HG03108 (cell line): ENCODE measurements at regions not wholly inside any gene's neighbourhood (a gene's known extent, or its start where the extent isn't known, plus 50 kb on each side); places are given as distances from the start of the nearest gene placed in this dataset.

Experiments used
- ATAC-seq: cut with Tn5 transposase; IDR thresholded peaks from one replicate; pipeline ENCODE4 v1.9.1; 2021; ENCODE audit warnings: moderate library complexity; ENCODE audit not compliant: unreplicated experiment

DNA sequence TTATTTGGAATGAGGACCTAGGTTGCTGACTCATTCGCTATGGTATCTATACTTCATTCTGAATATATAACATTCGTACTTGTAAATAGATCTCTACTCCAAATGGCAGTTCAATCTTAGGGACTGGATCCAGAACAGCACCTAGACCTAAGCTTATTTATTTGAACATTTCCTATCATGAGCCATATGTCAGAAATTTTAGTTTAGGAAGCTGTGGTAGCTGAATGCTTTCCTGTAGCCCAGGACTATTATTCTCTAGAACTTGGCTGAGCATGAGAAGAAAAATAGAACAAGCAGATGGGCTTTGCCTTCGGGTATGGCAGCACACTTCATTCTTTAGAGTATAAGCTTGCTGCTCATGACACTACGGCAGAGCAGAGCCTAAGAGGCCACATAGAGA, 1114.4 kb upstream of the B3GALT2 start:
- ATAC-seq, result no peak

DNA sequence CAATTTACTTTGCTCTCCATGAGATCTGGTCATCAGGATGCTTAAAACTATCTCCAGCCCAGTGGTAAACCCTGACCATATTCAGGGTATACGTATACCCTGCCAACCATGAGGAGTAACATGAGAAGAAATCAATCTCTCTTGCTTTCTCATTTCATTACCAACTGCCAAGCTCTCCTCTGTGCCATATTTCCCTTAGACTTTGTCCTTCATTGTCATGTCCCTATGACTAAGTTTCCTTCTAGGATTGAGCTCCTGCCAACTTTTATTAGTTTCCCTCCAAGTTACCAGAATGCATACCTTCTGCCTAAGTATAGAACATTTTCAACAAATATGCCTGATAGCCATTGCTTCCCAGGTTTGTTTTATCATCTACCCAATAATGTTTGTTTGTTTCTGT, 1113.9 kb upstream of the B3GALT2 start:
- no peak for ATAC-seq

DNA sequence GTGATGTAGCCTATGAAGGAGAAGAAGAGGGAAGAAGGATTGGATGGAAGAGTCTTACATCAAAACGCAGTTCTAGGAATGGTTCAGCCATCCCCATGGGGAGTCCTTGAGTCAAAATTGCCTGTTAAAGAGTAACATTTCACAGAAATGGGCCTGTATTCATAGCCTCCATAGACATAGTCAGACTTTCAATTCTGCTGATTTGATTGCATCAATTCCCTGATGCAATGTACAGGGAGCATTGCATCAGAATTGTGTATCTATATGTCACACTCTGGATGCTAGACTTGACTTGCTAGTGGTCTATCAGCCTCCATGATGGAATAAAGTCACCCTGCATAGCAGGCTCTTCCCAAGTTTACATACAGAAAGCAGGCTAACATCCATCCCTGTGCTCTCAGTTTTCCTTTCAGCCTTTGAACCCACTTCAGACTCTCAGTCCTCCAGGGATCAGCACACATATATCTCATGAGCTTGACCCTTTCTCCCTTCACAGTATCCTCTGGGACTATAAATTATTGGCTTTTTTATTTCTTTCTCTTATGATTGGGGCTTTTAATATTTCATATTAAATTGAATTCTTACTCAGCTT, 1111.7 kb upstream of the B3GALT2 start:
- no peak for ATAC-seq

DNA sequence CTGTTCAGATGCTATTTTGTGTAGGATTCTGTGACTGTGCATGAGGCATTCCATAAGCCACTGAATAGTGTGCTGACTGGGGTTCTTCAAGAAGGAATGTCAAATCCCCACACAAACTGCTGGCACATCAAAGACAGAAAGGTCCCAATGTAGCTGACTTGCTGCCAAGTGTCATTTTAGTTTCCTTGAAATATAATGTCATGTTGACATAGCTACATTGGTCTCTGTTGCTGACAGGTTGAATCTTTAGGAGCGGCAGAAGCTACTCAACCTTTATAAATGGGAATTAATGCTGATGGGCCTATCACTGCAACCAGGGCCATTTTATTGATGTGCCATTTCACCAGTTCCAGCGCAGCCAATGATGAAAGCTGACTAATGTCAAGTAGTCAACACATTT, 1110.7 kb upstream of the B3GALT2 start:
- ATAC-seq, result no peak

DNA sequence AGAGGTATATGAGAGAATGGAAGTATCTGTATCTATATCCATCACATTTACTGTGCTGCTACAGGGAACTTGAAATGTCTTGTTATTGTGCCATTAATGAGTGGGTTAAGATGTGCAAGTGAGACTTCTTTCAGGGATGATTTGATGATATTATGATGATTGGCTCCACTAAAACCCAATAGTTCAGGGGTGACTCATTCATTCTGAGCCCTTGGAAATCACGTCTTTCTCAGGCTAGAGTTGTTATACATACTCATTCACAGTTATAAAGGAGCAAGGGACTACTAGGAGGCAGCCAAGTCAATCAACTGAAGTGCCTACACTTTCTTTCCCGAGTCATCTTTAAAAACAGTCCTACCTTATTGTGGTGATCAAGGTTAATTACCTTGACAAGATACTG, 1109.8 kb upstream of the B3GALT2 start:
- no peak for ATAC-seq

DNA sequence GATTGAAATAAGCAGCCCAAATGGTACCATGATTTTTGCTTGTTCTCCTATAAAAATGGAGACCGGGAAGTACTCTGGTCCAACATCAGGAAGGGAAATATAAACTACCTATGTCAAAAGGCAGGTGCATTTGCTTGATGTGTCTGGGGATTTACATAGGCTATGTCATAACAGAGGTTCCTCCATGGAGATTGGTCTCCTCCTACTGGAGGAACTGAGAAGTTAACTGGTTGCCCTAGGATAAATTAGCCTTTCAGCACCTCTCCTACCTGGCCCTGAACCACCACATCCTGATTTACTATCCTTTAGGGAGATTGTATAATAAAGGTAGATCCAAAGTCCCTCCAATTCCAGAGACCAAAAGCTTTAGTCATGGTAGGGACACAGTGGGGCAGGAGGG, 1109.3 kb upstream of the B3GALT2 start:
- no peak for ATAC-seq

DNA sequence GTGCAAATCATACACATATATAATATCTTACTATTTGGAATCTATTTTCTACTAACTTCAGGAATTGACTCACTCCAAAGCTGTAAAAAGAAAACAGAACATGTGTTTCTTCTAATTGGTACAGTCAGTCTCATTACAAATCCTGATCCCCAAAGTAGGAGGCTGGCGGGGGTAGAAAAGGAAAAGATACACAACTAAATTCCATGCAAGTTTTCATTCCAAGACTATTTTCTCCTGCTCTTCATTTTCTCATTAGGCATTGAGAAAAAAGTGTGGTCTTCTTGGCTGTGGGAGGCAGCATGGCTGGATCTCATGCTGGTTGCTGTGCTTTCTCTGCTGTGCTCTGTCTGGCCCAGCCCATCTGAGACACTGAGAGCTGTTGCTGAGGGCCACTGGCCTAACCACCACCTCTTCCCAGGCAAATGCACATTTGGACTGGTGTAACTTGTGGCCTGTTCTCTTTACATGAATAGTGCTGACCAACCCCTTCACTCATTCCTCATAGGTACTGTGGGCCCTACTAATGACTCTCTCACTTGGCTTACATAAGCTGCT, 1107.5 kb upstream of the B3GALT2 start:
- ATAC-seq, result no peak

DNA sequence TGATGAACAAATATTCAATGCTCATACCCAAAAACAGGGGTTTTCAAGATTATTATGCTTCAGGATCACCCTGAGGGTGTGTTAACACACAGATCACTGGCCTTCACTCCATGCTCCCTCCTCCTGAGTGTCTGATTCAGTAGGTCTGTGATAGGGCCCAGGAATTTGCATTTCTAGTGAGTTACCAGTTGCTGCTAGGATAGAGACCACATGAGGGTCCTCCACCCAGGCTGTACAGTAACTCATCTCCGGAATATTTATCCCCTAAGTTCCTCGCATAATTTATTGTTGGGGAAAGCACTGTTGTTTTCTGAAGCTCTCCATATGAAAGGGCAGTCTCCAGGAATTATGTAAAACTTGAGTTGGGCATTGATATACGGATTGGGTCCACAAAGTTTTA, 1106.6 kb upstream of the B3GALT2 start:
- no peak for ATAC-seq

DNA sequence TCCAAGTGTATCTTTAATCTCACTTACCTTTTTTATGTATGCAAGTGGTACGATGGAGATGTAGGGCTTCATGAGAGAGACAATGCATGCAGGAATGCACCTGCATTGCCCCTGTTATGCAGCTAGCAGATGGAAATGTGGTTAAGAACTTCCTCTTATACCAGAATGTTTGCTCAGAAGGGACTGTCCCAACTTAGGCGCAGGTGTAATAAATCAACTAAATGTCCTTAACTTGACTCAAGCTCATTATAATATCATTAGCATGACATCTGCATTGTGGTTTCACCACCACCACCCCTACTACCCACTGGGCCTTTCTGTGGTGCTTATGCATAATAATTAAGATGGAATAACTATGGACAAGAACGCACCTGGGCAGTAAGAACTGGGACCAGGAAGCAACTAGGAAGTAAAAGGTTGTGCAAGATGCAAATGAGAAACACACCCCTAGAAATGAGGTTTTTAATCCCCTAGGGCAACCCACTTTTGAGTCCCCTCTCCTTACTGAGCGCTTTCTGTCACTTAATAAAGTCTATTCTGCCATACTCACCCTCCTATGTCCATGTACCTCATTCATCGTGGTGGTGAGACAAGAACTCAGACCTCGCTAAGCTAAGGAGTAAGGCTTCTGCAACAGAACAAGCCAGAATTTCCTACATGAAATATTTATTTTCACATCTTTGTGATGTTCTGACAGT, 1103.3 kb upstream of the B3GALT2 start:
- peak; percentile 97 for ATAC-seq

DNA sequence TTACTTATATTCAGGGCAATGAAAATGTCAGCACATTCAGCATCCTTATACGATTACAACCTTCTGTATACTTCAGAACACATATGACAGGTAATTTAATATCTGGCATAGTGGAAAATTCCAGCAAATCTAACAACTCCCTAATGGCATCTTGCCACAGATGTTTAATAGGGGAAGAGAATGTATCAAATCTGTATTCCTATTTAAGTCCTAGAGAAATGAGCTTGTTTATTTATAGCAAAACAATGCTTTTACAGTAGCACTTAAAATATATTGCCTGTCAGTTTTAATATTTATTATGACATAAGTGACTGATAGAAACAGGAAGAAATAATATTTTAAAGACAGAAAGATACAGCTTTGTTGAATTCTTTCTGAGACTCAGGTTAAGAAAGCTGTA, 1101.8 kb upstream of the B3GALT2 start:
- no peak for ATAC-seq

DNA sequence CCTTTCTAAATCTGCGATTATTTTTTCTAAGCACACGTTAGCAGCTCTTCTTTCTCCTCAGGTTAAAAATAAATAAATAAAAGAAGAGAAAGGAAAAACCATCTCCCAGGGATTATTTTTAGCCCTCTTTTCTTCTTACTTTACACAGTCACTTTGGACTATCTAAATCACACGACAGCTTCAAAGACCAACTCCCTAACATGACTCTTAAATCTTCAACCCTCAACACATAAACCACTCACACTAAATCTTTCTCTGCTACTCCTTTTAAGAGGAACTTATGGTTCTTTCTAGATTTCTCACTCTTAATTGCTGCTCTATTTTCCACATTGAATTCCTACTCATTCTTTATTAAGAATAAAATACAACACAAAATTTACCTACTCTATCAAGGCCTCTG, 1095.0 kb upstream of the B3GALT2 start:
- no peak for ATAC-seq

DNA sequence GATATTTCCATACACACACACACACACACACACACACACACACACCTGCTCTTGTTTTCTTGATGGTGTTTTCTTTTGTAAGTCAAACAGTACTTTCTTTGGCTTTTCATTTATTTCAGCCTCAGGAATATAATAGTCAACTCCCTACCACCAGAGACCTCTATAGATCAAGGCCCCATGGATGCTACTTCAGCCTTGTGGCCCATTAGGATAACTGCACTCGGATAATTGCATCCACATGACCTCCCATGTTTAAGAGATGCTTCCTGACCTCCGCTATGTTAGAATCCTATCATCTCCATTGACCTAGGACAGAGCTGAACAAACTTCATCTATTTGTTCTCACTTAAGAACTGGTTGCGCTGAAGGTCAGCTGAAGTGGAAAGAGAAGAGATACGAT, 1094.0 kb upstream of the B3GALT2 start:
- no peak for ATAC-seq

DNA sequence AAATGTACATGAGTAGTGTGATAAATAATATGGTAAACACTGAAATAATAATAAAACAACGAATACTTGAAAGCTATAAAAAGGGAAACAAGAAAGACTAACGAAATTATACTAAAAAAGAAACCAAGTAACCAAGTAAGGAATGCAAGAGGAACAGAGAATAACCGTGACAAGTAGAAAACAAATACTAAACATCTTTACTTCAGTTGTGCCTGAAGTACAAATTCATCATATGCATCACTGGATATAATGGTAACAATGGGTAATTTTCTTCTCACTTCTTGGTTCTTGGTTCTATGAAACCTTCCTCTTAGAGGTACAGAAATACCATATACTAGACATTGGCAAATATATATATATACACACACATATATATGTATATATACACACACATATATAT, 1093.6 kb upstream of the B3GALT2 start:
- ATAC-seq, result peak; percentile 82

DNA sequence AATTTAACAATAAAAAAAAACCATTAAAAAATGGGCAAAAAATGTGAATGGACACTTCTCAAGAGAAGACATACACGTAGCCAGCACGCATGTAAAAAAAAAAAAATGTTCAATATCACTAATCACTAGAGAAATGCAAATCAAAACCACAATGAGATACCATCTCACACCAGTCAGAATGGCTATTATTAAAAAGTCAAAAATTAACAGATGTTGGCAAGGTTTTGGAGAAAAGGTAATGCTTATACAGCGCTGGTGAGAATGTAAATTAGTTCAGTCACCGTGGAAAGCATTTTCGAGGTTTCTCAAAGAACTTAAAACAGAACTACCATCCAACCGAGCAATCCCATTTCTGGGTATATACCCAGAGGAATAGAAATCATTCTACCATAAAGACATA, 1091.5 kb upstream of the B3GALT2 start:
- no peak for ATAC-seq

DNA sequence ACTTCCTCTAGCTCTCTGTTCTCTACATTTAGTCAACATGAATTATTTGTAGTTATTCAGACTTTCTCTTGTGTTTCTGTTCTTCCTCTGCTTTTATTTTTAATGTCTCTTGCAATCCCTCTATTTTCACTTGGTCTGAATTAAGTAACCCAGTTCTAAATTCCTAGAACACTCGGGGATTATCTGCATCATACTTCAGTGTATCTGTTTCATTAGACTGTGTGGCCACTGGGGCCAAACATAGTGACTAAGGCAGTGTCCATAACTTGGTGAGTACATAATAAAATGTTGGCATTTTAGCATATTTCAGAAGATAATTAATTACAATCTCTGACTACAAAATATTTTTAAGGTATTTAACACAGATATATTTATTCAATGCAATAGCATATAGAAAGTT, 1087.2 kb upstream of the B3GALT2 start:
- no peak for ATAC-seq

DNA sequence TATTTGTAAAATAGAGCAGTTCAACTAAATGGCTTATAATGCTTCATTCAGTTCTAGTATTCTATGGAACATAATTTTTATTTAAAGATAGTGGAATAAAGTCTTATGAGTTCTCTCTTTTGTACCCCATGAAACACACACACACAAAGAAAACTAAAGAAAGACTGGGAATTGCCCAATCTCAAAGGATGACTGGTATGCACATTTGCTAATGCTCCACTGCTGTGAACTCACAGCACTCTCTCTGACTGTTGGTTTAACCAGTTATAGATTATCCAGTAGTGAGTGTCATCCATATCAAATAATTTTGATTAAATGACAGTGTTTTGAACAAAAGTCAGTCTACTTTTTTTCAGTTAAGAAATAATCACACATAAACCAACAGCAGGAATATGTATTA, 1082.4 kb upstream of the B3GALT2 start:
- ATAC-seq, result no peak

DNA sequence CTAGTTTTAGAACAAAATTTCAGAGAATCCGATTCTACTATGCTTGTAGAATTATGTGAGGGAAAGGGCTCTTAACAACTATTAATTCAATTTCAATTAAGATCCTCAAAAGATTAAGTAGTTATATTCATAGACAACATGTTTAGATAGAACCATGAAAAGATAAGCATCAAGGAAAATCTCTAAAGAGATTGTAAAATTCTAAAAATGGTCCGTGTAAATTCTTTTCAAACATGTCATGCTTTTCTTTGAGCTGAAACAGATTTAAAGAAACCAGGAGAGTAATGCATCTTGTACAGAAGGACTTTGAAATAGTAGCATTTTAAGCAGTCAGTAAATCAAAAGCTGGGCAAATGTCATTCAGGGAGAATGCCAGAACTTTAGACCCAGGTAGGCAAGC, 1080.6 kb upstream of the B3GALT2 start:
- no peak for ATAC-seq

DNA sequence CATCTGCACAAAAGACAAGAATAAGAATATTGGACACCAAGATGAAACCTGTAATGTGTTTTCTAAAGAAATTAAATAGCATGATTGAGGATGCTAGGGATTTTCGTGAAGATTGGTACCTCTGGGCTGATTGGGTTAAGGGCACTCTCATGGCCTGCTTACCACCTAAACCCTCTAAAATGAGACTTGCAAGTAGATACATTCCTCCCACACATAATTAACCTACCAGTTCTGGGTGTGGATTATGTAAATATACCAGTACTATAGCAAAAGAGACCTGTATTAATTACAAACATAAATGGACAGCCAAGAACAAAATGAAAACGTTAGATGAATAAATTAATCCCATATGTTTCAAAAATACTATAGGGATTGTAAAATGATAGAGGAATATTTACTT, 1069.6 kb upstream of the B3GALT2 start:
- no peak for ATAC-seq

DNA sequence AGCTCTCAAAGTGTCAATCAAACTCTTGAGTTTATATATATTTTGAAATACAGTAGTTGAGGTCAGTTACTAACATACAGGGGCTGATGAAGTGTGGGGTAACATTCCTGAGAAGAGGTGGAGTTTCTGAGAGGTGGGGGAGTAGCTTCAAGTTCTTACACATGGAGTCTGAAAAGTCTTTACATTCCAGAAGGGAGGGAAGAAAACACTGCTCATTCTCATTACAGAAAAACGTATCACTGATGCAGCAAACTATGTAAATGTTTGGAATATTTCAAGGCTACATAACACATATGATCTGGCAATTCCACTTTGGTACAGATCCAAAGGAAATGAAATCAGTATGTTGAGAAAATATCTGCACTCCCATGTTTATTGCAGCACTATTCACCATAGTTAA, 1065.8 kb upstream of the B3GALT2 start:
- ATAC-seq, result no peak

DNA sequence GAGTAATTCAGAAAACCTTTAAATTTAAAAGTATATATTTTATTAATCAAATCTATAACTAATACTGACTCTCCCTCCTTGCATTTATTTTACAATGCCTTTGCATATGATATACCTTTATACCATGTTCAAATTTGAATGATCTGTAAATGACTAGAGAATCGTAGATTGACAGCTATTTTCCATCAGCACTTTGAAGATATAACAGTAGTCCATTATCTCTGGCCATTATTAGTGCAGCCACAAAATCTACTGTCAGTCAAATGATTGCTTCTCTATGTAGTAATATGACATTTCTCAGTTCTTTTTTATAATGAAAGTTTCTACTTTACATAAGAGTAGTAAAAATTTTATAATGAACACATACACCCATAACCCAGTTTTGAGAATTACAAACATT, 1054.8 kb upstream of the B3GALT2 start:
- ATAC-seq, result no peak

DNA sequence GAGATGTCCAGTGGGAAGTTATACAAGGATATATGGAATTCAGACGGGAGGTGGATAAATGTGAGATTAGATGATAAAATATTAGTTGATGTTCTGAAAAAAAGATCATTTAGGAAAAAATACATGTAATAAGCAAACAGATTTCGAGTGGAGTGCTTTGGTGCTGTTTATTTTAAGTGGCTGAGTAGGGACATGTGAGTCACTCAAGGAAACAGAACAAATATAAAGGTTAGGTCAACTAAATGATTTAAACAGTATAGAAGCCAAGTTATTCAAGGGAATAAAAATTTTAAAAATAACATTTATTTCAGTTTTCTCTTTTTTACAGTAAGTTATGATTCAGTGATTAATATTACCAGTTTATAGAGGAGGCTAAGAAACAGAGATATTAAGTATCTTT, 1046.7 kb upstream of the B3GALT2 start:
- no peak for ATAC-seq

DNA sequence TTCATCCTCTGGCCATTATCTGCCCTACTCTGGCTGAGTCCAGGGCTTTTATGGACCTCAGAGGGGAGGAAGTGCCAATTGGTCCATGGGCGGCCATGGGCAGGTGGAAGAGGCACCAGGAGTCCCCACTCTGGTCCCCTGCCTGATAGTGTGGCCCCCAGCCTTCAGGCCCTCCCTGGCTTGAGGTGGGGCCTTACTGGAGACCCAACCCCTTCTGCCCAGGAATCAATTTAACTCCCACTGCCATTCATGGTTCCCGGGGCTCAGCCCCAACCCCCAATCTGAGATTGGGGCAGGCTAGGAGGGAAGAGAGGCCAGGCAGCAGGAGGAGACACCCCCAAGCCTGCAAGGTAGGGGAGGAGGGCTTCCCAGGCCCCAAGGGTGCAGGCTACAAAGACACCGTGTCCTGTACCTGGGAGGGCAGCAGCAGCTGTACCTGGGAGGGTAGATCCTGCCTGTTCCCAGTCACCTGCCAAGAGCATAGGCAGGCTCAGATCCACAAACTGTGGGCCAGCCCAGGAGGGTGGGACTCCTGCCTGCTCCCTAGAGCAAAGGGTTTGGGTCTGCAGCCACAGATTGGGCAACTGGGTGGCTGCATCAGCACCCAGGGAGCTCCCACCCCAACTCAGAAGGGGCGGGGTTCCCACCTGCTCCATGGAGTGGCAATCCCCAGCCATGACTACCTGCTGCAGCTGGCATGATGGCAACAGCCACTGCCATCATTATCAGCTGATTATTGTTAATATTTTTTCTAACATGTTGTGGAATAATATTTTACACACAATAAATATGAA, 1044.1 kb upstream of the B3GALT2 start:
- ATAC-seq, result no peak
